ELR (cell line): ENCODE measurements at regions not wholly inside any gene's neighbourhood (a gene's known extent, or its start where the extent isn't known, plus 50 kb on each side); places are given as distances from the start of the nearest gene placed in this dataset.

Source experiments
- DNase-seq: peaks from one replicate; pipeline ENCODE4 v3.0.0-alpha.2; 2015; ENCODE audit warnings: low read depth

- DNase-seq, result no peak
These were observed 817.6 kb downstream of the CCSER2 start for GRCh38 chr10:85145966-85146365.

- DNase-seq, result no peak
These were observed 819.2 kb downstream of the CCSER2 start for GRCh38 chr10:85147346-85148250.

- DNase-seq, result no peak
These were observed 820.6 kb downstream of the CCSER2 start for GRCh38 chr10:85148693-85149640.

- DNase-seq, result no peak
These were observed 821.4 kb downstream of the CCSER2 start for GRCh38 chr10:85149766-85150165.

- DNase-seq, result no peak
These were observed 823.1 kb downstream of the CCSER2 start for GRCh38 chr10:85151506-85151905.

GRCh38 chr10:85152496-85152895, 824.1 kb downstream of the CCSER2 start:
- no peak for DNase-seq

GRCh38 chr10:85152911-85153310, 824.5 kb downstream of the CCSER2 start:
- DNase-seq, result no peak

GRCh38 chr10:85157206-85157605, 828.8 kb downstream of the CCSER2 start:
- DNase-seq, result no peak

- no peak for DNase-seq
These were observed 839.9 kb downstream of the CCSER2 start for GRCh38 chr10:85168243-85168642.

GRCh38 chr10:85170026-85170425, 841.6 kb downstream of the CCSER2 start:
- DNase-seq, result no peak

GRCh38 chr10:85175635-85176034, 847.2 kb downstream of the CCSER2 start:
- no peak for DNase-seq

GRCh38 chr10:85177767-85178166, 849.4 kb downstream of the CCSER2 start:
- DNase-seq, result no peak

GRCh38 chr10:85187047-85187446, 858.7 kb downstream of the CCSER2 start:
- no peak for DNase-seq

GRCh38 chr10:85188770-85189484, 860.5 kb downstream of the CCSER2 start:
- no peak for DNase-seq

GRCh38 chr10:85193796-85194195, 865.4 kb downstream of the CCSER2 start:
- DNase-seq, result no peak

GRCh38 chr10:85194706-85195105, 866.3 kb downstream of the CCSER2 start:
- no peak for DNase-seq

- DNase-seq, result no peak
These were observed 867.2 kb downstream of the CCSER2 start for GRCh38 chr10:85195596-85195995.

GRCh38 chr10:85204814-85205213, 876.4 kb downstream of the CCSER2 start:
- DNase-seq, result no peak

- DNase-seq, result no peak
These were observed 884.1 kb downstream of the CCSER2 start for GRCh38 chr10:85212526-85212925.

GRCh38 chr10:85213493-85213892, 885.1 kb downstream of the CCSER2 start:
- DNase-seq, result no peak

GRCh38 chr10:85222300-85222699, 893.9 kb downstream of the CCSER2 start:
- DNase-seq, result no peak

- DNase-seq, result no peak
These were observed 896.1 kb downstream of the CCSER2 start for GRCh38 chr10:85224366-85224940.
